ENCODE measurements at regions not wholly inside any gene's neighbourhood (a gene's known extent, or its start where the extent isn't known, plus 50 kb on each side); places are given as distances from the start of the nearest gene placed in this dataset.

DNA sequence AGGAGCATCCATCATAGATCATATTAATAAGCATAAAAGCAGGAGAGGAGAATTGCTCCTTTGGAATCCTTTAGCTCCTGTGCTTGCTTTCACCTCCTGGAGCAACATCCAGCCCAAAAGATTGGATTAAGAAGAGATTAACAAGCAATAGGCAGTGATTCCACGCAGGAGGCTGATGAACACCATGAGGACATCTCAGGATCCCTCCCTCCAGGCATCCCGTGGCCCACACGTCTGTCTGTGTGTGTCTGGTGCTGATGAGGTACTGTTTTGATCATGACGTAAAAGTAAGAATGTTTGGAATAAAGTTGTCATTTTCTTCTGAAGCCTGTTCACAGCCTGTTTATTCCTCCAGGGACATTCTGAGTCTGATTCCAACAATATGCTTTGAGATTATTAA lies 185.5 kb upstream of the MYLIP start:
- TF ChIP-seq TAF1 (IDR thresholded peaks at IDR 0.05; ENCODE audit: borderline replicate concordance, low read depth, low read length) (no peak), JUND (IDR thresholded peaks at IDR 0.05) (no peak), EP300 (IDR thresholded peaks at IDR 0.05; ENCODE audit: borderline replicate concordance in 1 of 2, low read depth in 1 of 2, low read length in 1 of 2) (no peak), FOXJ3 (CRISPR knock-in tag; IDR thresholded peaks at IDR 0.05) (no peak), YY1 (IDR thresholded peaks at IDR 0.05; ENCODE audit: low read depth) (no peak), POLR2AphosphoS5 (IDR thresholded peaks at IDR 0.05; ENCODE audit: low read depth, low read length) (no peak), RCOR1 (IDR thresholded peaks at IDR 0.05; ENCODE audit: low read length) (no peak), NRF1 (IDR thresholded peaks at IDR 0.05; ENCODE audit: low read depth, low read length) (no peak), SIN3A (IDR thresholded peaks at IDR 0.05; ENCODE audit: borderline replicate concordance, low read depth, low read length) (no peak), RAD21 (IDR thresholded peaks at IDR 0.05; ENCODE audit: low read length) (no peak)
- TF ChIP-seq, protein P1, sequence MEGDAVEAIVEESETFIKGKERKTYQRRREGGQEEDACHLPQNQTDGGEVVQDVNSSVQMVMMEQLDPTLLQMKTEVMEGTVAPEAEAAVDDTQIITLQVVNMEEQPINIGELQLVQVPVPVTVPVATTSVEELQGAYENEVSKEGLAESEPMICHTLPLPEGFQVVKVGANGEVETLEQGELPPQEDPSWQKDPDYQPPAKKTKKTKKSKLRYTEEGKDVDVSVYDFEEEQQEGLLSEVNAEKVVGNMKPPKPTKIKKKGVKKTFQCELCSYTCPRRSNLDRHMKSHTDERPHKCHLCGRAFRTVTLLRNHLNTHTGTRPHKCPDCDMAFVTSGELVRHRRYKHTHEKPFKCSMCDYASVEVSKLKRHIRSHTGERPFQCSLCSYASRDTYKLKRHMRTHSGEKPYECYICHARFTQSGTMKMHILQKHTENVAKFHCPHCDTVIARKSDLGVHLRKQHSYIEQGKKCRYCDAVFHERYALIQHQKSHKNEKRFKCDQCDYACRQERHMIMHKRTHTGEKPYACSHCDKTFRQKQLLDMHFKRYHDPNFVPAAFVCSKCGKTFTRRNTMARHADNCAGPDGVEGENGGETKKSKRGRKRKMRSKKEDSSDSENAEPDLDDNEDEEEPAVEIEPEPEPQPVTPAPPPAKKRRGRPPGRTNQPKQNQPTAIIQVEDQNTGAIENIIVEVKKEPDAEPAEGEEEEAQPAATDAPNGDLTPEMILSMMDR (IDR thresholded peaks at IDR 0.05): no peak
- TF ChIP-seq, protein P2, sequence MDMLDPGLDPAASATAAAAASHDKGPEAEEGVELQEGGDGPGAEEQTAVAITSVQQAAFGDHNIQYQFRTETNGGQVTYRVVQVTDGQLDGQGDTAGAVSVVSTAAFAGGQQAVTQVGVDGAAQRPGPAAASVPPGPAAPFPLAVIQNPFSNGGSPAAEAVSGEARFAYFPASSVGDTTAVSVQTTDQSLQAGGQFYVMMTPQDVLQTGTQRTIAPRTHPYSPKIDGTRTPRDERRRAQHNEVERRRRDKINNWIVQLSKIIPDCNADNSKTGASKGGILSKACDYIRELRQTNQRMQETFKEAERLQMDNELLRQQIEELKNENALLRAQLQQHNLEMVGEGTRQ (IDR thresholded peaks at IDR 0.05; ENCODE audit: borderline replicate concordance, low read depth, low read length): no peak
- TF ChIP-seq, protein P3, sequence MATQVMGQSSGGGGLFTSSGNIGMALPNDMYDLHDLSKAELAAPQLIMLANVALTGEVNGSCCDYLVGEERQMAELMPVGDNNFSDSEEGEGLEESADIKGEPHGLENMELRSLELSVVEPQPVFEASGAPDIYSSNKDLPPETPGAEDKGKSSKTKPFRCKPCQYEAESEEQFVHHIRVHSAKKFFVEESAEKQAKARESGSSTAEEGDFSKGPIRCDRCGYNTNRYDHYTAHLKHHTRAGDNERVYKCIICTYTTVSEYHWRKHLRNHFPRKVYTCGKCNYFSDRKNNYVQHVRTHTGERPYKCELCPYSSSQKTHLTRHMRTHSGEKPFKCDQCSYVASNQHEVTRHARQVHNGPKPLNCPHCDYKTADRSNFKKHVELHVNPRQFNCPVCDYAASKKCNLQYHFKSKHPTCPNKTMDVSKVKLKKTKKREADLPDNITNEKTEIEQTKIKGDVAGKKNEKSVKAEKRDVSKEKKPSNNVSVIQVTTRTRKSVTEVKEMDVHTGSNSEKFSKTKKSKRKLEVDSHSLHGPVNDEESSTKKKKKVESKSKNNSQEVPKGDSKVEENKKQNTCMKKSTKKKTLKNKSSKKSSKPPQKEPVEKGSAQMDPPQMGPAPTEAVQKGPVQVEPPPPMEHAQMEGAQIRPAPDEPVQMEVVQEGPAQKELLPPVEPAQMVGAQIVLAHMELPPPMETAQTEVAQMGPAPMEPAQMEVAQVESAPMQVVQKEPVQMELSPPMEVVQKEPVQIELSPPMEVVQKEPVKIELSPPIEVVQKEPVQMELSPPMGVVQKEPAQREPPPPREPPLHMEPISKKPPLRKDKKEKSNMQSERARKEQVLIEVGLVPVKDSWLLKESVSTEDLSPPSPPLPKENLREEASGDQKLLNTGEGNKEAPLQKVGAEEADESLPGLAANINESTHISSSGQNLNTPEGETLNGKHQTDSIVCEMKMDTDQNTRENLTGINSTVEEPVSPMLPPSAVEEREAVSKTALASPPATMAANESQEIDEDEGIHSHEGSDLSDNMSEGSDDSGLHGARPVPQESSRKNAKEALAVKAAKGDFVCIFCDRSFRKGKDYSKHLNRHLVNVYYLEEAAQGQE (IDR thresholded peaks at IDR 0.05; ENCODE audit: low read depth, low read length): no peak
- TF ChIP-seq, protein P4, sequence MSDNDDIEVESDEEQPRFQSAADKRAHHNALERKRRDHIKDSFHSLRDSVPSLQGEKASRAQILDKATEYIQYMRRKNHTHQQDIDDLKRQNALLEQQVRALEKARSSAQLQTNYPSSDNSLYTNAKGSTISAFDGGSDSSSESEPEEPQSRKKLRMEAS (IDR thresholded peaks at IDR 0.05; ENCODE audit: low read depth): no peak
